T1000 (cell line): ENCODE measurements at regions not wholly inside any gene's neighbourhood (a gene's known extent, or its start where the extent isn't known, plus 50 kb on each side); places are given as distances from the start of the nearest gene placed in this dataset.

ENCODE experiments used
- DNase-seq: peaks from one replicate; lab custom pipeline; 2025; ENCODE audit warnings: mixed read lengths; lab: John Stamatoyannopoulos, UW

- no peak for DNase-seq
Measured at GRCh38 chr5:152869971-152870370, 464.9 kb upstream of the NMUR2 start.

GRCh38 chr5:152882621-152883020 is 477.5 kb upstream of the NMUR2 start:
- DNase-seq: no peak

- DNase-seq: no peak
Measured at GRCh38 chr5:152883066-152883775, 478.1 kb upstream of the NMUR2 start.

GRCh38 chr5:152884006-152884405 is 478.9 kb upstream of the NMUR2 start:
- no peak for DNase-seq

- DNase-seq: no peak
Measured at GRCh38 chr5:152900332-152900731, 495.3 kb upstream of the NMUR2 start.

- no peak for DNase-seq
Measured at GRCh38 chr5:152901754-152902153, 496.7 kb upstream of the NMUR2 start.

- DNase-seq: no peak
Measured at GRCh38 chr5:152905286-152905685, 500.2 kb upstream of the NMUR2 start.

GRCh38 chr5:152907488-152908245 is 502.6 kb upstream of the NMUR2 start:
- no peak for DNase-seq

GRCh38 chr5:152912924-152913323 is 507.8 kb upstream of the NMUR2 start:
- no peak for DNase-seq

GRCh38 chr5:152932621-152933020 is 527.5 kb upstream of the NMUR2 start:
- DNase-seq: no peak

GRCh38 chr5:152933056-152933455 is 528.0 kb upstream of the NMUR2 start:
- no peak for DNase-seq

- DNase-seq: no peak
Measured at GRCh38 chr5:152938630-152939029, 533.6 kb upstream of the NMUR2 start.

- DNase-seq: no peak
Measured at GRCh38 chr5:152942633-152943336, 537.7 kb upstream of the NMUR2 start.

- no peak for DNase-seq
Measured at GRCh38 chr5:152953788-152954483, 536.5 kb upstream of the GRIA1 start.

- DNase-seq: no peak
Measured at GRCh38 chr5:152956943-152957613, 533.4 kb upstream of the GRIA1 start.

- no peak for DNase-seq
Measured at GRCh38 chr5:152978141-152978835, 512.2 kb upstream of the GRIA1 start.

GRCh38 chr5:152987131-152987530 is 503.3 kb upstream of the GRIA1 start:
- DNase-seq: no peak

- DNase-seq: no peak
Measured at GRCh38 chr5:152990217-152990616, 500.3 kb upstream of the GRIA1 start.

- no peak for DNase-seq
Measured at GRCh38 chr5:152990649-152991048, 499.8 kb upstream of the GRIA1 start.

- DNase-seq: no peak
Measured at GRCh38 chr5:152994033-152994680, 496.3 kb upstream of the GRIA1 start.
